HG02973 (cell line): ENCODE measurements at regions not wholly inside any gene's neighbourhood (a gene's known extent, or its start where the extent isn't known, plus 50 kb on each side); places are given as distances from the start of the nearest gene placed in this dataset.

Experiments used
- ATAC-seq: cut with Tn5 transposase; IDR thresholded peaks from one replicate; pipeline ENCODE4 v1.9.1; 2021; ENCODE audit warnings: moderate library complexity; ENCODE audit not compliant: unreplicated experiment

- no peak for ATAC-seq
Measured at GRCh38 chr7:17732083-17732482, 208.2 kb downstream of the SNX13 start.
